Transverse colon (tissue), 4 donors: ENCODE measurements at regions not wholly inside any gene's neighbourhood (a gene's known extent, or its start where the extent isn't known, plus 50 kb on each side); places are given as distances from the start of the nearest gene placed in this dataset.

Source experiments
- CTCF ChIP-seq, 5 experiments: fragments of 200-600 bp in 3 of 5; fragments of 450-650 bp in 2 of 5; sonication (generic) in 3 of 5; IDR thresholded peaks; 1 replicate in 2 of 5; 2 replicates in 3 of 5; pipeline ENCODE4 v1.5.1; 2016 to 2017; ENCODE audit warnings: antibody characterized with exemption in 5 of 5, inconsistent platforms in 3 of 5, mild to moderate bottlenecking in 2 of 5, moderate library complexity in 1 of 5
- EP300 ChIP-seq: sonication (generic); formaldehyde crosslinking; IDR thresholded peaks from one replicate; pipeline ENCODE4 v1.6.1; 2017; ENCODE audit warnings: antibody characterized with exemption, low read depth
- POLR2A ChIP-seq: fragments of 450-650 bp; IDR thresholded peaks from one replicate; pipeline ENCODE4 v1.6.1; 2016; ENCODE audit warnings: antibody characterized with exemption, mild to moderate bottlenecking, moderate library complexity
- POLR2AphosphoS5 ChIP-seq, 3 donors: sonication (generic); formaldehyde crosslinking; IDR thresholded peaks; one replicate each; pipeline ENCODE4 v1.6.1; 2016; ENCODE audit warnings: antibody characterized with exemption in 3 of 3

GRCh38 chr18:65347446-65347845, 403.4 kb upstream of the CDH7 start:
- TF ChIP-seq POLR2AphosphoS5 (IDR thresholded peaks at IDR 0.05) (no peak), CTCF (IDR thresholded peaks at IDR 0.05) (no peak), EP300 (no peak), POLR2A (no peak)
